SK-N-SH (cell line): ENCODE measurements at regions not wholly inside any gene's neighbourhood (a gene's known extent, or its start where the extent isn't known, plus 50 kb on each side); places are given as distances from the start of the nearest gene placed in this dataset.

ENCODE experiments used
- CTCF ChIA-PET: fragments of 300-600, 350-600 bp; formaldehyde crosslinking; extraction: SDS; loops from one replicate; lab custom pipeline; 2021; lab: Yijun Ruan, JAX
- POLR2A ChIA-PET: fragments of 350-600 bp; sonication (Branson Sonifier 250); formaldehyde crosslinking; extraction: SDS; loops from one replicate; lab custom pipeline; 2020; ENCODE audit warnings: antibody characterized with exemption, inconsistent platforms; lab: Yijun Ruan, JAX
- DNase-seq: peaks from one replicate; pipeline ENCODE4 v3.0.0; 2012
- H2AFZ ChIP-seq: fragments of 200-600 bp; sonication (generic); 2 replicates; pipeline ENCODE4 v1.8.1; 2016; ENCODE audit warnings: antibody characterized with exemption, mild to moderate bottlenecking, low read depth
- H3F3A ChIP-seq: fragments of 200-600 bp; sonication (generic); replicated peaks from 2 replicates; pipeline ENCODE3; 2016; ENCODE audit warnings: antibody characterized with exemption, mild to moderate bottlenecking; ENCODE audit not compliant: insufficient read depth
- H3K27ac ChIP-seq, 2 experiments: fragments of 200-500 bp in 1 of 2; fragments of 200-600 bp in 1 of 2; sonication (Bioruptor generic) in 1 of 2; sonication (generic), shearing (Covaris generic) in 1 of 2; 2 replicates each; pipeline versions ENCODE4 v1.5.1 to v1.6.1; 2014 to 2016; ENCODE audit warnings: low read depth in 2 of 2, inconsistent platforms in 1 of 2, low read length in 1 of 2, mild to moderate bottlenecking in 1 of 2, mixed read lengths in 1 of 2
- H3K27me3 ChIP-seq: fragments of 200-600 bp; sonication (generic), shearing (Covaris generic); 2 replicates; pipeline ENCODE4 v1.6.1; 2016; ENCODE audit warnings: mixed run types; ENCODE audit not compliant: insufficient read depth
- H3K36me3 ChIP-seq, 2 experiments: fragments of 200-500 bp in 1 of 2; fragments of 200-600 bp in 1 of 2; sonication (Bioruptor generic) in 1 of 2; sonication (generic) in 1 of 2; replicated peaks in 1 of 2; 2 replicates each; pipeline versions ENCODE3 to v1.5.1; 2014 to 2016; ENCODE audit warnings: low read length in 1 of 2, mild to moderate bottlenecking in 1 of 2; ENCODE audit not compliant: insufficient read depth in 2 of 2, control insufficient read depth in 1 of 2
- H3K4me1 ChIP-seq, 2 experiments: fragments of 200-500 bp in 1 of 2; fragments of 200-600 bp in 1 of 2; sonication (Bioruptor generic) in 1 of 2; sonication (generic), shearing (Covaris generic) in 1 of 2; 2 replicates each; pipeline versions ENCODE4 v1.5.1 to v1.6.1; 2014 to 2016; ENCODE audit warnings: low read depth in 1 of 2, low read length in 1 of 2, mixed run types in 1 of 2; ENCODE audit not compliant: insufficient read depth in 2 of 2, control insufficient read depth in 1 of 2
- H3K4me2 ChIP-seq: fragments of 200-600 bp; sonication (generic), shearing (Covaris generic); 2 replicates; pipeline ENCODE4 v1.6.1; 2017; ENCODE audit warnings: mixed run types
- H3K4me3 ChIP-seq, 2 experiments: fragments of 200-500 bp in 1 of 2; fragments of 200-600 bp in 1 of 2; sonication (Bioruptor generic) in 1 of 2; sonication (generic), shearing (Covaris generic) in 1 of 2; 2 replicates each; pipeline versions ENCODE4 v1.5.1 to v1.8.1; 2014 to 2016; ENCODE audit warnings: low read depth in 2 of 2, inconsistent platforms in 1 of 2, low read length in 1 of 2, mild to moderate bottlenecking in 1 of 2, mixed read lengths in 1 of 2, moderate library complexity in 1 of 2
- H3K79me2 ChIP-seq: fragments of 200-600 bp; sonication (generic); 2 replicates; pipeline ENCODE4 v1.8.1; 2017; ENCODE audit warnings: mild to moderate bottlenecking; ENCODE audit not compliant: insufficient read depth
- H3K9ac ChIP-seq: fragments of 200-600 bp; sonication (generic); 2 replicates; pipeline ENCODE4 v1.6.1; 2017; ENCODE audit warnings: mixed run types
- H3K9me2 ChIP-seq: fragments of 200-600 bp; sonication (generic); 2 replicates; pipeline ENCODE4 v1.6.1; 2017; ENCODE audit warnings: mixed run types
- H3K9me3 ChIP-seq: fragments of 200-600 bp; sonication (generic); 2 replicates; pipeline ENCODE4 v1.6.1; 2017; ENCODE audit warnings: mixed run types, mild to moderate bottlenecking, moderate library complexity
- H4K20me1 ChIP-seq: fragments of 200-600 bp; sonication (generic); 2 replicates; pipeline ENCODE4 v1.6.1; 2017; ENCODE audit warnings: mild to moderate bottlenecking, mixed run types; ENCODE audit not compliant: insufficient read depth
- CHD2 ChIP-seq: fragments of 150-350 bp; IDR thresholded peaks from 2 replicates; pipeline ENCODE4 v1.6.1; 2018; ENCODE audit warnings: low read length; ENCODE audit not compliant: partially characterized antibody
- CTCF ChIP-seq: fragments of 200-600 bp; sonication (generic); IDR thresholded peaks from 2 replicates; pipeline ENCODE4 v1.6.1; 2017; ENCODE audit warnings: antibody characterized with exemption, mild to moderate bottlenecking, moderate library complexity
- EZH2phosphoT487 ChIP-seq: fragments of 200-600 bp; sonication (generic); IDR thresholded peaks from 2 replicates; pipeline ENCODE4 v1.6.1; 2017; ENCODE audit warnings: low read depth, mixed run types, mild to moderate bottlenecking, antibody characterized with exemption, moderate library complexity, borderline replicate concordance
- FOSL2 ChIP-seq: IDR thresholded peaks from 2 replicates; pipeline ENCODE4 v1.4.0; 2012; ENCODE audit warnings: low read depth, mild to moderate bottlenecking, moderate library complexity, borderline replicate concordance
- FOXJ3 ChIP-seq: sonication (generic); formaldehyde crosslinking; IDR thresholded peaks from 2 replicates; pipeline ENCODE4 v1.5.1; 2020; ENCODE audit warnings: mild to moderate bottlenecking, missing genetic modification reagents
- FOXM1 ChIP-seq: IDR thresholded peaks from 2 replicates; pipeline ENCODE4 v1.4.0; 2012; ENCODE audit warnings: low read depth, mild to moderate bottlenecking
- GATA2 ChIP-seq: sonication (generic); formaldehyde crosslinking; IDR thresholded peaks from 2 replicates; pipeline ENCODE4 v1.5.0; 2020; ENCODE audit warnings: mild to moderate bottlenecking, missing genetic modification reagents
- JUND ChIP-seq: IDR thresholded peaks from 2 replicates; pipeline ENCODE4 v1.4.0; 2012
- MEF2A ChIP-seq: IDR thresholded peaks from 2 replicates; pipeline ENCODE4 v1.4.0; 2012; ENCODE audit warnings: low read depth, borderline replicate concordance
- MXI1 ChIP-seq: IDR thresholded peaks from 2 replicates; pipeline ENCODE4 v1.6.1; 2012; ENCODE audit warnings: mild to moderate bottlenecking, low read depth, low read length, improper control_type of control experiment
- NRF1 ChIP-seq: IDR thresholded peaks from 2 replicates; pipeline ENCODE4 v1.6.1; 2012; ENCODE audit warnings: low read depth, mild to moderate bottlenecking, low read length
- POLR2AphosphoS5 ChIP-seq: IDR thresholded peaks from 2 replicates; pipeline ENCODE4 v1.6.1; 2012; ENCODE audit warnings: low read depth, low read length
- RAD21 ChIP-seq: IDR thresholded peaks from 2 replicates; pipeline ENCODE4 v1.6.1; 2012; ENCODE audit warnings: mild to moderate bottlenecking, low read length
- RCOR1 ChIP-seq: fragments of 150-350 bp; IDR thresholded peaks from 2 replicates; pipeline ENCODE4 v1.6.1; 2017; ENCODE audit warnings: antibody characterized with exemption, low read length
- RFX5 ChIP-seq: IDR thresholded peaks from 2 replicates; pipeline ENCODE4 v1.6.1; 2012; ENCODE audit warnings: mild to moderate bottlenecking, improper control_type of control experiment, low read length
- RXRA ChIP-seq: IDR thresholded peaks from 2 replicates; pipeline ENCODE4 v1.4.0; 2012; ENCODE audit warnings: low read depth, mild to moderate bottlenecking, borderline replicate concordance
- SIN3A ChIP-seq: IDR thresholded peaks from 2 replicates; pipeline ENCODE4 v1.6.1; 2012; ENCODE audit warnings: low read depth, mild to moderate bottlenecking, low read length, moderate library complexity, borderline replicate concordance
- TCF12 ChIP-seq: IDR thresholded peaks from 2 replicates; pipeline ENCODE4 v1.4.0; 2012
- TEAD4 ChIP-seq: IDR thresholded peaks from 2 replicates; pipeline ENCODE4 v1.4.0; 2012; ENCODE audit warnings: mild to moderate bottlenecking, borderline replicate concordance; ENCODE audit not compliant: insufficient read depth
- YY1 ChIP-seq: IDR thresholded peaks from 2 replicates; pipeline ENCODE4 v1.4.0; 2012; ENCODE audit warnings: low read depth, mild to moderate bottlenecking
- WGBS: methylation state at CpG from one replicate; pipeline ENCODE4 v1.1.6; 2017; ENCODE audit warnings: low lambda C conversion rate; 5-methylcytosine and 5-hydroxymethylcytosine counted together
- TF ChIP-seq, protein P1 (sequence below): fragments of 150-350 bp; IDR thresholded peaks from 2 replicates; pipeline ENCODE4 v1.6.1; 2016; ENCODE audit warnings: mild to moderate bottlenecking, low read depth, low read length
- TF ChIP-seq, protein P2 (sequence below): IDR thresholded peaks from 2 replicates; pipeline ENCODE4; 2012
- TF ChIP-seq, protein P3 (sequence below): IDR thresholded peaks from 2 replicates; pipeline ENCODE4 v1.4.0; 2012; ENCODE audit warnings: low read depth
- TF ChIP-seq, protein P4 (sequence below): IDR thresholded peaks from 2 replicates; pipeline ENCODE4 v1.4.0; 2012; ENCODE audit warnings: low read depth, borderline replicate concordance

- TF ChIP-seq FOXJ3, result no peak
- TF ChIP-seq MXI1, result no peak
- TF ChIP-seq YY1, result no peak
- TF ChIP-seq JUND, result no peak
- no peak for TF ChIP-seq MEF2A
- no peak for TF ChIP-seq RAD21
- TF ChIP-seq, protein P1, sequence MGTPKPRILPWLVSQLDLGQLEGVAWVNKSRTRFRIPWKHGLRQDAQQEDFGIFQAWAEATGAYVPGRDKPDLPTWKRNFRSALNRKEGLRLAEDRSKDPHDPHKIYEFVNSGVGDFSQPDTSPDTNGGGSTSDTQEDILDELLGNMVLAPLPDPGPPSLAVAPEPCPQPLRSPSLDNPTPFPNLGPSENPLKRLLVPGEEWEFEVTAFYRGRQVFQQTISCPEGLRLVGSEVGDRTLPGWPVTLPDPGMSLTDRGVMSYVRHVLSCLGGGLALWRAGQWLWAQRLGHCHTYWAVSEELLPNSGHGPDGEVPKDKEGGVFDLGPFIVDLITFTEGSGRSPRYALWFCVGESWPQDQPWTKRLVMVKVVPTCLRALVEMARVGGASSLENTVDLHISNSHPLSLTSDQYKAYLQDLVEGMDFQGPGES, result no peak
- TF ChIP-seq TEAD4, result no peak
- no peak for TF ChIP-seq SIN3A
- TF ChIP-seq RFX5, result no peak
- TF ChIP-seq TCF12, result no peak
- no peak for TF ChIP-seq FOSL2
- no peak for TF ChIP-seq CHD2
- TF ChIP-seq, protein P2, sequence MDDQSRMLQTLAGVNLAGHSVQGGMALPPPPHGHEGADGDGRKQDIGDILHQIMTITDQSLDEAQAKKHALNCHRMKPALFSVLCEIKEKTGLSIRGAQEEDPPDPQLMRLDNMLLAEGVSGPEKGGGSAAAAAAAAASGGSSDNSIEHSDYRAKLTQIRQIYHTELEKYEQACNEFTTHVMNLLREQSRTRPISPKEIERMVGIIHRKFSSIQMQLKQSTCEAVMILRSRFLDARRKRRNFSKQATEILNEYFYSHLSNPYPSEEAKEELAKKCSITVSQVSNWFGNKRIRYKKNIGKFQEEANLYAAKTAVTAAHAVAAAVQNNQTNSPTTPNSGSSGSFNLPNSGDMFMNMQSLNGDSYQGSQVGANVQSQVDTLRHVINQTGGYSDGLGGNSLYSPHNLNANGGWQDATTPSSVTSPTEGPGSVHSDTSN, result no peak
- CTCF ChIA-PET, result no interaction called here
- H3K9me2 ChIP-seq, result no peaks in the 10 kb centered on the region
- H4K20me1 ChIP-seq, result no peaks in the 10 kb centered on the region
- no peaks in the 10 kb centered on the region for H3F3A ChIP-seq
- H2AFZ ChIP-seq, result no peak overlapping the region
- H3K27me3 ChIP-seq, result no peaks in the 10 kb centered on the region
- H3K4me3 ChIP-seq, result no peak overlapping the region
- no peaks in the 10 kb centered on the region for H3K9me3 ChIP-seq
- no peaks in the 10 kb centered on the region for H3K36me3 ChIP-seq
- no peak overlapping the region for H3K9ac ChIP-seq
- H3K4me2 ChIP-seq, result no peak overlapping the region
- POLR2A ChIA-PET, result no interaction called here
- H3K4me1 ChIP-seq, result no peaks in the 10 kb centered on the region
- no peak overlapping the region for H3K27ac ChIP-seq
- 3% methylated on average over 6 of the region's 6 CpGs for WGBS
- H3K79me2 ChIP-seq, result no peaks in the 10 kb centered on the region
- DNase-seq, result no peak
Measured at GRCh38 chr4:81826817-81827424, 355.2 kb upstream of the RASGEF1B start.

DNA sequence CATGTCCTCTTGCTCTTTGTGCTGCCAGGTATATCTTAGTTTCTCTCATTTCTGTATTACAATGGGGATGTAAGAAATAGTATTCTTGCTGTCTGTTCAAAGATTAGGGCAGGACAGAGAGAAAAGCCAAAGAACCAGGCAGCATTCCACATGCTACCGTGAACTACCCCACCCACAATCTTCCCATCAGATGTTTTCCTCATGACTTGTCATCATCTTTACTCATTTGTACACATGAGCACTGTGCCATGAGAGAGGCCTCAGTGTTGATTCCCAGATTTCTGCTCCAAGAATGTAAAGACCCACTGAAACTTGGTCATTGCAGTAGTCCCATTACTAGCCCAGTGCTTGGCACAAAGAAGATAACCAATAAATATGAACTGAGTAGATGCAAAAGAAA lies 354.6 kb upstream of the RASGEF1B start:
- Histone ChIP-seq H3K4me2 (no peak overlapping the region), H3K9ac (no peak overlapping the region)
- CTCF ChIA-PET, result no interaction called here

More for the DNA sequence above, 354.6 kb upstream of the RASGEF1B start:
- H2AFZ ChIP-seq, result no peak overlapping the region
- H3K27ac ChIP-seq, result no peak overlapping the region
- no peak overlapping the region for H3K4me3 ChIP-seq
- TF ChIP-seq, protein P3, sequence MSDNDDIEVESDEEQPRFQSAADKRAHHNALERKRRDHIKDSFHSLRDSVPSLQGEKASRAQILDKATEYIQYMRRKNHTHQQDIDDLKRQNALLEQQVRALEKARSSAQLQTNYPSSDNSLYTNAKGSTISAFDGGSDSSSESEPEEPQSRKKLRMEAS, result no peak
- TF ChIP-seq CTCF (no peak), GATA2 (CRISPR knock-in tag) (no peak), EZH2phosphoT487 (no peak), MEF2A (no peak), CHD2 (no peak), YY1 (no peak), NRF1 (no peak), MXI1 (no peak), FOXM1 (no peak), RCOR1 (no peak), RAD21 (no peak), POLR2AphosphoS5 (no peak), RXRA (no peak)
- TF ChIP-seq, protein P4, sequence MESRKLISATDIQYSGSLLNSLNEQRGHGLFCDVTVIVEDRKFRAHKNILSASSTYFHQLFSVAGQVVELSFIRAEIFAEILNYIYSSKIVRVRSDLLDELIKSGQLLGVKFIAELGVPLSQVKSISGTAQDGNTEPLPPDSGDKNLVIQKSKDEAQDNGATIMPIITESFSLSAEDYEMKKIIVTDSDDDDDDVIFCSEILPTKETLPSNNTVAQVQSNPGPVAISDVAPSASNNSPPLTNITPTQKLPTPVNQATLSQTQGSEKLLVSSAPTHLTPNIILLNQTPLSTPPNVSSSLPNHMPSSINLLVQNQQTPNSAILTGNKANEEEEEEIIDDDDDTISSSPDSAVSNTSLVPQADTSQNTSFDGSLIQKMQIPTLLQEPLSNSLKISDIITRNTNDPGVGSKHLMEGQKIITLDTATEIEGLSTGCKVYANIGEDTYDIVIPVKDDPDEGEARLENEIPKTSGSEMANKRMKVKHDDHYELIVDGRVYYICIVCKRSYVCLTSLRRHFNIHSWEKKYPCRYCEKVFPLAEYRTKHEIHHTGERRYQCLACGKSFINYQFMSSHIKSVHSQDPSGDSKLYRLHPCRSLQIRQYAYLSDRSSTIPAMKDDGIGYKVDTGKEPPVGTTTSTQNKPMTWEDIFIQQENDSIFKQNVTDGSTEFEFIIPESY, result no peak
- H3K27me3 ChIP-seq, result no peaks in the 10 kb centered on the region
- H3K9me3 ChIP-seq, result no peaks in the 10 kb centered on the region
- POLR2A ChIA-PET, result no interaction called here
- no peaks in the 10 kb centered on the region for H3K79me2 ChIP-seq
- no peaks in the 10 kb centered on the region for H3K4me1 ChIP-seq
- H4K20me1 ChIP-seq, result no peaks in the 10 kb centered on the region
- no peaks in the 10 kb centered on the region for H3F3A ChIP-seq
- no peaks in the 10 kb centered on the region for H3K9me2 ChIP-seq
- no peaks in the 10 kb centered on the region for H3K36me3 ChIP-seq
- no peak for DNase-seq
- 0% methylated on average over 1 of the region's 1 CpG for WGBS
